GM19035 (cell line): ENCODE measurements at regions not wholly inside any gene's neighbourhood (a gene's known extent, or its start where the extent isn't known, plus 50 kb on each side); places are given as distances from the start of the nearest gene placed in this dataset.

Source experiments
- ATAC-seq: cut with Tn5 transposase; IDR thresholded peaks from one replicate; pipeline ENCODE4 v1.9.1; 2021; ENCODE audit not compliant: unreplicated experiment

DNA sequence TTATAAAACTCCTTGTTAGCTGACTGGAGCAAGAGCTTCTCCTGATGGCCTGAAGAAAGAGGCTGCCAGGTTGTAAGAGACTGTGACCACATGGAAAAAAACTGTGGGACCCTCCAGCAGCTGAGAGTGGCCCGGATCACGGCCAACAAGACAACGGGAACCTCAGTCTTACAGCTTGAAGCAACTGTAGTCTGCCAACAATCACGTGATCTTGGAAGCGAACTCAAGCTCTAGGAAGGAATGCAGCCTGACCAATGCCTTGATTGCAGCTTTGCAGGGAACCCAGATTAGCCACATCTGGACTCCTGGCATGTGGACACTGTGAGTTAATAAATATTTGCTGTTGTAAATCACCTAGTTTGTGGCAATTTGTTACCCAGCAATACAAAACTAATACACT lies 442.6 kb upstream of the PRMT6 start:
- no peak for ATAC-seq

DNA sequence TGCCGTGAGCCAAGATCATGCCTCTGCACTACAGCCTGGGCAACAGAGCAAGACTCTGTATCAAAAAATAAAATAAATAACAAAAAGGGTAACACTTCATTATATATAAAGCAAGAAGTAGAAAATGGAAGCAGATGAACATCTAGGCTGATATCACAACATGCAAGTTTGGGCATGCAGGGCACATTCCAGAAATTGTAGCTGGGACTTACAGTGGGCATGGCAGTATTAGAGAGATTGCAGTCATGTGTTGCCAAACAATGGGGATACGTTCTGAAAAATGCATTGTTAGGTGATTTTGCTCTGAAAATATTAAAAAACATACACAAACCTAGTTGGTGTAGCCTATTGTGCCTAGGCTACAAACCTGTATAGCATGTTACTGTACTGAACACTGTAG lies 441.0 kb upstream of the PRMT6 start:
- no peak for ATAC-seq

DNA sequence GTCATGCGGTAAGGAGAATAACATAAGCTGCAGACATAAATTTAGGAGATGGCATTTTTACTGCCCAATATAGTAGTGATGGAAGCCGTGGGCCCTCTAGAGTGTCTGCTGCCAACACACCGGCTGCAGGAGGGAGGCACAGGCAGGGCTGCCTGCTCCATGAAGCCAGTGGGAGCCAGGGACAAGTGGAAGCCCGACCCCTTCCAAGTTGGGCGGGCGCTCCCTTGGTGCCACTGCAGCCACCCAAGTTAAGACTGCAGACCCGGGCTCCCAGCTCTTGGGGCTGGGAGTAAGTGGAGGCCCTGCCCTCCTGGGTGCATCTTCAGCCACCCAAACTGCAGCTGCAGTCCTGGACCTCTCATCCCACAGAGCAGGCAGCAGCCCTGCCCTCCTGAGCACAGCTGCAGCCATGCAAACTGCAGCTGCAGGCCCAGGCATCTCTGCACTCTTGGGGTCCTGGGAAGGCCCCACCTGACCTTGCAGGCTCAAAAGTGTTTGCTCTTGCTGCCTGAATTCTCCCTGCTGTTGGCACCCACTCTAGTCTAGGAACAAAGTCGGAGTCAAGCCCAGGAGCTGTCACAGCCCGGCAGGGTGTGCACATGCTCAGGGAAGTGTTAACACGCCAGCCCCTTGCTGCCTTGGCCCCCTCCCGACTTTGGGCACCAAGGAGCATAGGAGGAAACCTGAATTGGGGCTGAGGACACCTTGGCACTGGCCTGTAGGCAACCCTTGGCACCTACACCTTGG lies 437.2 kb upstream of the PRMT6 start:
- no peak for ATAC-seq

DNA sequence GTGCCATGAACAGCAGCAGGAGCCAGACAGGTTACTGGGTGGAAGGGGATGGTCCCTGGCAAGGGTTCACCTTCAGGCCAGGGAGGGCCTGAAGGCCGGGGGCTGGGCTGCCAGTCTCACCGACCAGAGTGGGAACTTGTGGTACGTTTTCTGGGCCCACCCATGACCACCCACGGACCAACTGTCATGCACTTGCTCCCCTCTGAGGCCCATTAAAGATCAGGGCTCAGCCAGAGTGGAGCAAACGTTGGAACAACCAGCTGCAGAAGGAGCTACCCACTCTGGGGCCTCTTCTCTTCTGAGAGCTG lies 436.7 kb upstream of the PRMT6 start:
- no peak for ATAC-seq

DNA sequence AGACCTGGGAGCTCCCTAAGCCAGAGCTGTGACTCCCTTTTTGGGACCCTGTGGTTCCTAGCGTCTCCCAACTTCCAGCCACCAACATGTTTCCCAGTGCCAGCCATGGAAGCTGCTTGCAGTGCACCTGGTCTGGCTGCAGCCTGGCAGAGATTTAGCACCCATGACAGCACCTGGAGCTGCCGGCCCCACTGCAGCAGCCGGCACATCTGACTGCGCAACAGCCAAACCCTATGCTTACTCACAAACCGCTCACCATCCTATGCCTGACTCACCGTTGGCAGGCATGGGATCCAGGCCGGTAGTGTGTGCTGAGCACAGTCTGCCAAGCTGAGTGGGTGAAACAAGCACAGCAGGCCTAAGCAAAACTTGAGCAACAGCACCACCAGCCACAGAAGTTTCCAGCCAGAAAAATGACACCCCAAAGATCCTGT lies 435.9 kb upstream of the PRMT6 start:
- no peak for ATAC-seq

DNA sequence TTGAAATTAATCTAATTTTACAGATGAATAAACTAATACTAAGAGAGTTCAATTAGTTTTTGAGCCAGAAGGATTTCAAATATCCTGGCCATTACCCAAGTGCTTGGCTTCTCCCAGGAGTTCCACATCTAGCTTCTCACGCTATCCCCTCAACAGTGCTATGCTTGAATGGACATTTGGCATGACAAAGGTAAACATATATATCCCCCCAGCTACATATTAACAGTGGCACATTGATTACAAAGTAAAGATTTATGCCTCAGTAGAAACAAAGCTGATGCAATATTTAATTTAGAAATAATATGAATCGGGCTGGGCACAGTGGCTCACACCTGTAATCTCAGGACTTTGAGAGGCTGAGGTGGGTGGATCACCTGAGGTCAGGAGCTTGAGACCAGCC lies 434.6 kb upstream of the PRMT6 start:
- ATAC-seq = no peak

DNA sequence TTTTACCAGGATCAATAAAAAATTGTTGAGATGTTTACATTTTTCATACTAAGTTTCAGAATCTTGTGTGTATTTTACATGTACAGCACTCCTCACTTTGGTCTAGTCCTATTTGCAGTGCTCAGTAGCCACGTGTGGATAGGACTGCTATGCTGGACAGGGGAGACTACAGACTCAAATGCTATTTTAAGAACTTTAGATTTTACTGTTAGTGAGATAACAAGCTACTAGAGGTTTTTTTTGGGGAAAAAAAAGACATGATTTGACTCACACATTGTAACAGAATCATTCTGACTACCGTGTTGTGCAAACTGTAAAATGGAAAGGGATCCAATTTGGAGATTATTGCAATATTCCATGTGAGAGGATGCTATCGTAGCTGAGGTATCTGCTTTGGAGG lies 418.9 kb upstream of the PRMT6 start:
- no peak for ATAC-seq

DNA sequence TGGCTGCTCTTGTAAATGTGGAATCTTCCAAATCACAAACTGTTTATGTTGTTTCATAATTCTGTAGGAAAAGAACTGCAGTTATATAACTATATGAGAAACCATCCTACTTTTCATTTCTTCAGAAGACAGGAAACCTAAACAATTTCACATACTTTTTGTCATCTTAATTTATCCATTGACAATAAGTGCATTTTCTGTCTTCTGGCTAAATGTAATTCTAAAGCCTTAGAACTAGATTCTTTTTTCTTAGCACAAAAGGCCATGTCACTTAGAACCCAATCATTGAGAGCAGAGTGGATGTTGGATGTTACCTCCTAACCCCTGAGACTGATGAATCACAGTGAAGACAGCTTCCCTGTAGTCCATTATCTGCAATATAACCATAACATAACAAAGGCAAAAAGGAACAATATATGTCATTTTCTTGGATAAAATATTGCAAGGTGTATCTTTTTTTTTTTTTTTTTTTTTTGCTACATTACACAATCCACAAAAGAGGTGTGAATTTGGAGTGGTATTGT lies 410.2 kb upstream of the PRMT6 start:
- ATAC-seq = no peak

DNA sequence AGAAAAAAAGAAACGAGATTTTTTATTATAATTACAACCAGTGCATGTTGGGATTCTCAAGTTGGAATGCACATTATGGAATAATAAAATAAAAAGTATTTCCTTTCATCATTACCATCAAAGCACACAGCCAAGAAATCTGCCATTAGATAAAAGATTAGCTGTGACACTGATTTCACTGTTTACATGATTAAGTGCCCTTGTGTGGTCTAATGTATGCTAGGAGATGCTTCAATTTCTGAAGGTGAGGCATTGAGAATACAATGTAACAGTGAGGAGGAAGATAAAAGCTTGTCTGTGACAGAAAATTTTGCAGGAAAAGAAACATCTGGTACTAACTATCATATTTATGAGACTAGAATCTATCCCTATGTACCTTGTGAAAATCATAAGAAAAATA lies 409.7 kb upstream of the PRMT6 start:
- no peak for ATAC-seq

DNA sequence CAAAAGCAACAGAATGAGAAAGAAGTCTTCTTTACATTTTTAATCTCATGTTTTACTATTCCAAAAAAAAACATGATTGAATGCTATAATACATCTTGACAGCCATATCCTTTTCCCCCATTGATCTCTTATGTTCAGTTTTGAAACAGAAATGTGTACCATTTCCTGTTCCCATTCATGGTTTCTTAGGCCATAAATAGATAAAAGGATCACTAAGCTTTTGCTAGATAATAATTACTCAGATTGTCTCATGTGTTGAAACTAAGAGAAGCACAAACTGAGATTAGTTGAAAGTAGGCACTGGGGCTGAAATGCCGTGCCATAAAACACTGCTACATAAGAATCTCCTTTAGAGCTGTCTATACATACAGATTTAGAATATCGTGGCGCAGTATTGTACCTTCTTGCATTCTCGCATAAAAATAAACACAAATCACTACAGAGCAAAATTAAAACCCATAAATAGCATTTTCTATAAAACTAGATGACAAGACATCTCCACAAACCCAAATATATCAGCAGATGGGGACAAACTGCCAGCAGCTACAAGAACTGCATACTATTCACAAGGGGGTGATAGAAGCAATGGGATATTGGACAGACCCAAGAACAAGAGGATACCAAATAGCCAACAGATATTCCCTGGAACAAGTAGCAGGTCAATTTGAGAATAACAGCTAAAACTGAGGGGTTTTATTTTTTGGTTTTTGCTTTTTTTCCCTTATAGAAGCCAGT lies 405.3 kb upstream of the PRMT6 start:
- no peak for ATAC-seq

DNA sequence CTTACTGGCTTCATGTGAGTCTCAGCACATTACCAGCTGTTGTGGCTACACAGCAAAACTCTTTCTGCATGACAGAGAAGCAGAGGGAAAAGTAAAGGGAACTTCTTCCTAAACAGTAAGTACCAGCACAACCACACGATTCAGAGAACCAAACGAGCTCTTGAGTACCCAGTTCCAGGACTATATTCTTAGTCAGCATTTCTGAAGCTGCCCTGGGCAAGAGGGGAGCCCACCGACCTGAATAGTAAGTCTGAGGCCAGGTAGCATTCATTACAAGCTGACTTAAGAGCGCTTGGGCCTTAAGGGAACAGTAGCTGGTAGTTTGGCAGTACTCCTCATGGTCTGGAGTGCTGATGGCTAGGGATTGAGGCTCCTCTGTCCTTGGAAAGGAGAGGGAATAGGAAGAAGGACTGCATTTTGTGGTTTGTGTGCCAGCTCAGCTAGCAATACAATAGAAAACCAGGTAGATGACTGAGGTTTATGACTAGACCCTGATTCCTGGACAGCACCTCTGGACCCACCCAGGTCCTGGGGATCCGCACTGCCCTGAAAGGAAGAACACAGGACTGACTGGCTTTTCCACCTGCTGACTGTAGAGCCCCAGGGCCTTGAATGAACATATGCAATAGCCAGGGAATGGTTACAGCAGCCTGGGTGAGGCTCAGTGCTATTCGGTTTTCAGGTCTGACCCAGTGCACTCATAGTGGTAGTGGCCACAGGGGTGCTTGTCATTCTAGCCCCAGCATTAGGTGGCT lies 396.8 kb upstream of the PRMT6 start:
- no peak for ATAC-seq

DNA sequence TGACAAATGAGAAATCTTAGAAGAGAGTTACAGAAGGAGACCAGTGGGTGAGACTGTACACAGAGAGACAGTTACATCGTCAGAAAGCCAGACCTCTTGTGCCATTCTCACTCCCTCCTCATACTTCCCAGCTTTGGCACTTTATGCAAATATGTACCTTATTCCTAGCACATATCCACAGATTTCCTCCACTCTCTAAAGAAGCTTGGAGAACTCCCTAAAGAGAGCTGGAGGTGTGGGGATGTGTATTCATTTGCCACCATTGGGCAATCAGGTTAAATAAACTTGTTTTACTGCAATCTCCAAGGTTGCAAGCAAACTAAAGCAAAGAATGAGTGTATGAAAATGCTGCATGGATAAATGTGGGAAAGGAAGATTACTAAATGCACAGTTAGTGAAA lies 380.9 kb upstream of the PRMT6 start:
- no peak for ATAC-seq

DNA sequence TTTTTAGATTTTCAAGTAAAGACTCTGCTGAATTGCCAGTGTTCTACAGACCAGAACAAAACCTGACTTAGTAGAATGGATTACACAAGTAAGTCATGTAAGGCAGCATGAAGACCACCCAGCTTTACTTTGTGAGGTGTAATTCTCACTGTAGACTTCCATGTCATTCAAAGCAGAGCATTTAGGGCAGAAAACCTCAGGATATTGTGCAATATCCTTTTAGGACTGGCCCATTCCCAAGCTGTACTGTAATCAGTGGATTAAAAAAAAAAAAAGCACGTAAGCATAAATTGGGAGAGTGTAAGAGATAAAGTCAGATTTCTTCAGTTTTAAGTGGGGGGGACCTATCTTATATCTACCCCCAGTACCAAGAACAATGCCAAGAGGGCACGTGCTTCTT lies 380.5 kb upstream of the PRMT6 start:
- no peak for ATAC-seq

DNA sequence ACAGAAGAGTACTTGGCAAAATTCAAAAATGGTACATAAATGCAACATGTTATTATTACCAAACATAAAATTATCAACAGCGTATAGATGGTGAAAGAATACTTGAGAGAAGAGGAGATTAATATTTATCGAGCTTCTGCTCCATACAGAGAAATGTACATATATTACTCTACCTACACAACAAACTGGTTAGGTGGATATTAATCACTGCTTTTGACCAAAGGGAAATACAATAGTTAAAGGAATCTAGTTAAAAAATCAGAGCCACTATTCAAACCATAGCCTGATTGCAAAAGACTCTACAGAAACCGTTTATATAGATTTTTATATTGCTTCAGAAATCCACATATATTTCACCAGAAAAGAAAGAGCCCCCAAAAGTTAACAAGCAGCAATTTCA lies 379.3 kb upstream of the PRMT6 start:
- ATAC-seq = no peak

DNA sequence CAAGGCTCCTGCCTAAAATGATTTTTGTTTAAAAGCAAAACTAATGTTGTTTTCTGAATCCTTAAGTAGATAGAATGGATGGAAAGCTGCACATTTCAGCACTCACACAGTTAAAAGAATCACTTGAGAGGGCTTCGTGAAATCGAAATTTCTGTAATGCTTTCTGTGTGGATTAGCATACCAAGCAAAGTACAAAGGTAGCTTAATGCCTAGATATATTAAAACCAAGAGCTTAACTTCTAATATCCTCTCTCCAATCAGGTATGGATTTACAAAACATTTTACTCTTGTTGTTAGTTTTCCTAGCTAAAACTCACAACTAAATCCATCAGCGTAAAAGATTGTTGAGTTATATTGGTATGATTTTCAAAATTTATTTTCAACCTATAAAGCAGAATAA lies 378.8 kb upstream of the PRMT6 start:
- no peak for ATAC-seq

DNA sequence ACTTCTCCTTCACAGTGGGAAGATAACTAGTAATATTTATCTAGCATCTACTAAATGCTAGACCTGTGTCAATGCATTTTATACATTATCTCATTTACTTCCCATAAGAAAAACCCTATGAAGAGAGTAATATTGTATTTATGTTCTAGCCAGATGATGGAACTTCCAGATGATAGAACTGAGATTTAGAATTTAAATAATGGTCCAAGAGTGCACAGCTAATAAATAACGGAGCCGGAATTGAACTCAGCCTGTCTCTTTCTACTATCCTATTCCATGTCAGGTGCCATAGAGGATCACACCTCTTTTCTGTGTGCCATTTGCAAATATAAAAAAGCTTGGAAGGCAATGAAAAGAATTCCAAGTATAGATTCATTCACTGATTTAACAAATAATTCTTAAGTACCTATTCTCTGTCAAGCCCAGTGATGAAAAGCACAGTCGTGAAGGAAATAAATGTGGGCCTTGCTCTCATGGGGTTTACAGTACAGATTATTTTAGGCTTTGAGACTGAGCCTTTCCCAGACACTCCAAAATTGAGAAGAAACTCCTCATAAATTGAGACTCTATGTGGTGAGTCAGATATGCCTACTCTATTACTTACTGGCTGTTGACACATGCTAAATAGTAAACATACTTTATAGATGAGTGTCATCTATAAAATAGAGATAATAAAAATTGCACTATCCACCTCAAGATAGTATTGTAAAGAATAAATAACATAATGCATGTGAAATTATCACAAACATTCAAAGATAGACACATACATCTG lies 378.0 kb upstream of the PRMT6 start:
- ATAC-seq = no peak

DNA sequence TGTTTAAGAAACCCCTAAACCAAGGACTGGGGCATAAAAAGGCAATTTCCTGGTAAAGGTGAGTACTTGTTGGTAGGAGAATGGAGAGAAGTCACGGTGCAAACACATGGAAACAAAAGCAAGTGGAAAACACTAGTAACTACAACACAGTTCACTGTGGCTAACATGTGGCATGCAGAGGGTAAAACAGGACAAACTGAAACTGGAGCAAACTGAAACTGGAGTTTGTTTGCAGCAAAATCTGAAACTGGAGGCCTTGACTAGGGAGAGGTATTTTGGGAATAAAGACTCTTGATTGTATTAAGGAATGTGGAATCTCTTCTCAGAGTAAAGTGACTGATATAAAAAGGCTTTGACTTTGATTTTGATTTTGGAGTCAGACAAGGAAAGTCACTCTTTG lies 376.3 kb upstream of the PRMT6 start:
- no peak for ATAC-seq

DNA sequence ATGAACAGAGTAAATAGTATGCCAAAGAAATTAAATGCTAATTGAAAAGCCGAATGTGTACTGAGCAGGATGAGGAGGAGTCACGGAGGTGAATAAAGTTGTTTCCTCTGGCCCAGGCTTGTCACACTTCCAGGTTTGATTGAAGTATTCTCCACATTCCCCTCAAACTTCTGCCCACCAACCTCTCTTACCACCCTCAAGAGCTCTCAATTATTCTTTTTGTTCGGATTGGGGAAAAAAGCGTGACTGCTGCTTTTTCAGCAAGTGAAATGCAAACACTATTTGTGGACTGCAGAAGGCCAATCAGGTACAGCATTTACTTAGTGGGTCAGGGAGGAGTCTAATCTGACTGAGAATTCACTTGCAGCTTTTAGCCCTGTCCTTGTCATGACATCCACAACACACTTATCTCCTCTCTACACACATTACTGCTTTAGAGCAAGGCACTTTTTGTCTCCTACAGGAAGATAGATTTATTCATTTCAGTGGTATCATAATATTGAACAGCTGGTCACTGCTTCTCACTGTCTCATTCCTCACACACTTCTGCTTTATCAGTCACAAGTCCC lies 375.6 kb upstream of the PRMT6 start:
- no peak for ATAC-seq

DNA sequence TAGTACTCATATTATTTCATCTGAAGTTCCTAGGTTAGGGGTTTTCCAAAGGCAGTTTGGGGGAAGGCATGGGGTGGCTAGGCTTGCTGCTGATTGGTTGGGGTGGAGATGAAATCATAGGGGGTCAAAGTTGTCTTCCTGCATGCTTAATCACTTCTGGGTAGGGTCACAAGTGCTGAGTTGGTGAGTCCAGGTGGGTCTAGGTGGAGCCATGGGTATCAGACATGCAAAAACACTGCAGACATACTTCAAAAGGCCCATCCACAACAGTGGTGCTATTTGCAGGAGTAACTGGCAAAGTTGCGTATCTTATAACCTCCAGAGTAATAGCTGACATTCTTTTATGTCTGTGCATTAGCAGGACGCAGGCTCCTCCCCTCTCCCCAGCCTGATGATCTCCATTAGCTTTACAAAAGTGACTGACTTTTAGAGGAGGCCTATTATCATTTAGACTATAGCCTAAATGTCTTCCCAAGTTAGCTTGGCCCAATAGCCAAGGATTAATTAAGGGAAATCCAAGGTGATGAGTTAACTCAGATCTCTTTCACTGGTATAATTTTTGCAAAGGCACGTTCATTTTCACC lies 374.4 kb upstream of the PRMT6 start:
- no peak for ATAC-seq

DNA sequence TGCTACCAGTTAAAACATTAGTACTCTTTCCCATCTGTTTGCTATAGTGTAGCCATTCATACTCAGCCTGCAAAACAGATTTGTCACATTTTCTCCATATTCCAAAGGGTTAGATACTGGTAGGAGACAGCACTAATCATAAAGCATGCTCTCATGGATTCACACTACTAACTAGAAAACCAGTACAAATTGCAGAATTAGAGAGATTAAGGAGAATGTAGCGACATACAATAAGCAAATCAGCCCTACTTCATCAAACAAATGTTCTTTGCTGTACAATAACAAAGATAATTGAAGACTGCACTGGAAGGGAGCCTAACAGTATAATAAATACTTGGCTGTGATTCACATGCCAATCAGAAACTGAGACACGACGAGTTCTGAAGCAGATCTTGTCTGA lies 368.0 kb upstream of the PRMT6 start:
- ATAC-seq = no peak

DNA sequence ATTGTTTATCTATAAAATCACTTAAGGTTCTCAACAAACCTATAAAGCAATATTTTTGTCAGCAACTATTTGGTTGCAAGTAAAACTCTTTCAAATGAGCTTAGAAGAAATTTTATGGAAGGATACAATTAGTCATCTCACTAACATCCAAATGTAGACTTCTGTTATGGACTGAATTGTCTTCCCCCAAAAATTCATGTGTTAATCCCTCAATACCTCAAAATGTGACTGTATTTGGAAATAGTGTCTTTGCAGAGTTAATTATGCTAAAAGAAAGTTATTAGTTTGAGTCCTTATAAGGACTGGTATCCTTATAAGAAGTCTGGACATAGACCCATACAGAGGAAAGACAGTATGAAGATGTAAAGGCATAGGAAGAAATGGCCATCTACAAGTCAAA lies 357.8 kb upstream of the PRMT6 start:
- no peak for ATAC-seq
